H1 (cell line): ENCODE measurements at regions not wholly inside any gene's neighbourhood (a gene's known extent, or its start where the extent isn't known, plus 50 kb on each side); places are given as distances from the start of the nearest gene placed in this dataset.

ENCODE experiments used
- ATF2 ChIP-seq: IDR thresholded peaks from 2 replicates; pipeline ENCODE4 v1.6.1; 2012; ENCODE audit warnings: low read length, inconsistent platforms
- BACH1 ChIP-seq: IDR thresholded peaks from 2 replicates; pipeline ENCODE4 v1.6.1; 2012; ENCODE audit warnings: low read length, improper control_type of control experiment
- CTCF ChIP-seq, 3 experiments: IDR thresholded peaks; 1 replicate in 2 of 3; 2 replicates in 1 of 3; pipeline versions ENCODE4 v1.5.1 to v1.6.1; 2011; ENCODE audit warnings: low read length in 3 of 3, mild to moderate bottlenecking in 3 of 3, inconsistent platforms in 2 of 3, low read depth in 1 of 3, moderate library complexity in 1 of 3; ENCODE audit not compliant: insufficient read depth in 1 of 3; ENCODE audit errors: control extremely low read depth in 1 of 3
- E2F6 ChIP-seq: IDR thresholded peaks from 2 replicates; pipeline ENCODE4 v1.6.1; 2012; ENCODE audit warnings: inconsistent platforms
- POLR2A ChIP-seq, 2 experiments: IDR thresholded peaks; 1 replicate in 1 of 2; 2 replicates in 1 of 2; pipeline ENCODE4 v1.6.1; 2011; ENCODE audit warnings: low read depth in 2 of 2, low read length in 2 of 2, mild to moderate bottlenecking in 2 of 2; ENCODE audit errors: control extremely low read depth in 1 of 2
- SIN3A ChIP-seq, 2 experiments: IDR thresholded peaks in 1 of 2; conservative IDR thresholded peaks in 1 of 2; 2 replicates each; pipeline ENCODE4 v1.6.1; 2011 to 2012; ENCODE audit warnings: low read length in 2 of 2, improper control_type of control experiment in 1 of 2, low read depth in 1 of 2, mild to moderate bottlenecking in 1 of 2
- SP2 ChIP-seq: IDR thresholded peaks from 2 replicates; pipeline ENCODE4 v1.6.1; 2012; ENCODE audit warnings: mild to moderate bottlenecking, low read length, inconsistent platforms
- ZNF274 ChIP-seq: IDR thresholded peaks from 2 replicates; pipeline ENCODE4 v1.7.0; 2012; ENCODE audit warnings: low read length, borderline replicate concordance; ENCODE audit errors: extremely low read depth

GRCh38 chr20:50350510-50351249, 159.5 kb upstream of the PTPN1 start:
- TF ChIP-seq ZNF274 (no peak), ATF2 (no peak), CTCF (IDR thresholded peaks at IDR 0.05; ENCODE audit: control extremely low read depth in 1 of 3, insufficient read depth in 1 of 3, low read depth in 1 of 3, low read length in 3 of 3) (no peak), BACH1 (no peak), POLR2A (IDR thresholded peaks at IDR 0.05; ENCODE audit: control extremely low read depth in 1 of 2, low read depth in 2 of 2, low read length in 2 of 2) (no peak), SIN3A (conservative IDR thresholded peaks at IDR 0.05 in 1 of 2, IDR thresholded peaks at IDR 0.05 in 1 of 2; ENCODE audit: low read depth in 1 of 2, low read length in 2 of 2) (no peak), E2F6 (no peak), SP2 (no peak)
